GM23248 (cell line): ENCODE measurements at regions not wholly inside any gene's neighbourhood (a gene's known extent, or its start where the extent isn't known, plus 50 kb on each side); places are given as distances from the start of the nearest gene placed in this dataset.

Experiments
- DNase-seq: peaks from one replicate; pipeline ENCODE4 v3.0.0-alpha.2; 2015
- H2AFZ ChIP-seq: fragments of 200-600 bp; sonication (generic); 2 replicates; pipeline ENCODE4 v1.6.1; 2016; ENCODE audit warnings: antibody characterized with exemption
- H3F3A ChIP-seq: fragments of 200-600 bp; sonication (generic); 2 replicates; pipeline ENCODE4 v1.6.1; 2016; ENCODE audit warnings: mild to moderate bottlenecking, antibody characterized with exemption, mixed run types; ENCODE audit not compliant: insufficient read depth
- H3K27ac ChIP-seq: fragments of 200-600 bp; sonication (generic); 2 replicates; pipeline ENCODE4 v1.5.1; 2016; ENCODE audit warnings: mild to moderate bottlenecking
- H3K27me3 ChIP-seq: fragments of 200-600 bp; sonication (generic); replicated peaks from 2 replicates; pipeline ENCODE4 v1.6.1; 2016; ENCODE audit warnings: mild to moderate bottlenecking; ENCODE audit not compliant: insufficient read depth
- H3K36me3 ChIP-seq: fragments of 200-600 bp; sonication (generic); 2 replicates; pipeline ENCODE4 v1.6.1; 2016; ENCODE audit warnings: low read depth, mild to moderate bottlenecking
- H3K4me1 ChIP-seq: fragments of 200-600 bp; sonication (generic); 2 replicates; pipeline ENCODE4 v1.6.1; 2016; ENCODE audit warnings: mild to moderate bottlenecking; ENCODE audit not compliant: insufficient read depth
- H3K4me2 ChIP-seq: fragments of 200-600 bp; sonication (generic); one replicate; pipeline ENCODE4 v1.6.1; 2016; ENCODE audit warnings: mild to moderate bottlenecking; ENCODE audit not compliant: unreplicated experiment
- H3K4me3 ChIP-seq: fragments of 200-600 bp; sonication (generic); 2 replicates; pipeline ENCODE4 v1.5.1; 2016; ENCODE audit warnings: mild to moderate bottlenecking
- H3K79me2 ChIP-seq: fragments of 200-600 bp; sonication (generic); 2 replicates; pipeline ENCODE4 v1.6.1; 2016; ENCODE audit warnings: mild to moderate bottlenecking; ENCODE audit not compliant: insufficient read depth
- H3K9ac ChIP-seq: fragments of 200-600 bp; sonication (generic); 2 replicates; pipeline ENCODE4 v1.6.1; 2016; ENCODE audit warnings: mild to moderate bottlenecking
- H3K9me2 ChIP-seq: fragments of 200-600 bp; sonication (generic); 2 replicates; pipeline ENCODE4 v1.6.1; 2016; ENCODE audit warnings: mixed run types, mild to moderate bottlenecking, moderate library complexity; ENCODE audit not compliant: insufficient read depth
- H3K9me3 ChIP-seq: fragments of 200-600 bp; sonication (generic); one replicate; pipeline ENCODE4 v1.6.1; 2017; ENCODE audit warnings: low read depth
- H4K20me1 ChIP-seq: fragments of 200-600 bp; sonication (generic); 2 replicates; pipeline ENCODE4 v1.6.0; 2016; ENCODE audit not compliant: insufficient read depth
- EZH2 ChIP-seq: fragments of 200-600 bp; sonication (generic); IDR thresholded peaks from 2 replicates; pipeline ENCODE4 v1.6.1; 2018; ENCODE audit warnings: antibody characterized with exemption, mild to moderate bottlenecking; ENCODE audit not compliant: insufficient read depth, poor library complexity, severe bottlenecking
- EZH2phosphoT487 ChIP-seq: fragments of 200-600 bp; sonication (generic); IDR thresholded peaks from 2 replicates; pipeline ENCODE4 v1.6.1; 2018; ENCODE audit warnings: antibody characterized with exemption, moderate library complexity, mild to moderate bottlenecking, low read depth; ENCODE audit not compliant: insufficient read depth
- WGBS, 2 experiments: methylation state at CpG; one replicate each; pipeline ENCODE4 v1.1.6; 2015 to 2017; ENCODE audit warnings: low lambda C conversion rate in 2 of 2, low coverage in 1 of 2; ENCODE audit errors: missing lambda C conversion rate in 2 of 2; 5-methylcytosine and 5-hydroxymethylcytosine counted together
- in situ Hi-C: fragments of 300-500 bp; cut with MboI; formaldehyde crosslinking; loops from 2 replicates; pipeline ENCODE4 v1.15.0; 2020

DNA sequence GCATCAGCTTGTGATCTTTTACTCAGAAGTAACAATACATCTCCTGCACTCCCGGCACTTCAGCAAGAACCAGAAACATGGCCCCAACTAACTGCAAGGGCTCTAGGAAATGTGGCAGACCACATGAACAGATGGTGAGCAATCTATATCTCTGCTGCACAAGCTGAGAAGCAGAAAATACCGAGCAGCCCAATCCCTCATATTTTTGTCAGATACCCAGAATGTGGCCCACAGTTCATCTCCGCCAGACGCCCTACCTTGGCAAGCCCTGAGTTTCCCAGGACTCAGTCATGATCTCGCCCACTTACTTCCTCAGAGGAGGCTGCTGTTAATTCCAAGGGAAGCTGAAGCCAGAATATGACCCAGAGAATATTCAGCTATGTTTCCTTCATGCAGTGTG lies 63.1 kb upstream of the PHACTR1 start:
- Histone ChIP-seq H3K27ac (no peak overlapping the region), H3K4me2 (no peak overlapping the region), H3K79me2 (no peaks in the 10 kb centered on the region), H3F3A (no peaks in the 10 kb centered on the region), H4K20me1 (no peaks in the 10 kb centered on the region), H3K4me3 (no peak overlapping the region), H3K27me3 (no peaks in the 10 kb centered on the region), H3K9me2 (no peaks in the 10 kb centered on the region), H3K4me1 (no peaks in the 10 kb centered on the region), H3K9me3 (no peaks in the 10 kb centered on the region), H3K36me3 (no peaks in the 10 kb centered on the region), H3K9ac (no peak overlapping the region), H2AFZ (no peak overlapping the region)
- DNase-seq, result peak; percentile 22
- in situ Hi-C loops, result no loop called here
- no peak for TF ChIP-seq EZH2
- no peak for TF ChIP-seq EZH2phosphoT487
- 55 to 63% methylated on average over 5 of the region's 5 CpGs for WGBS, 2 experiments

DNA sequence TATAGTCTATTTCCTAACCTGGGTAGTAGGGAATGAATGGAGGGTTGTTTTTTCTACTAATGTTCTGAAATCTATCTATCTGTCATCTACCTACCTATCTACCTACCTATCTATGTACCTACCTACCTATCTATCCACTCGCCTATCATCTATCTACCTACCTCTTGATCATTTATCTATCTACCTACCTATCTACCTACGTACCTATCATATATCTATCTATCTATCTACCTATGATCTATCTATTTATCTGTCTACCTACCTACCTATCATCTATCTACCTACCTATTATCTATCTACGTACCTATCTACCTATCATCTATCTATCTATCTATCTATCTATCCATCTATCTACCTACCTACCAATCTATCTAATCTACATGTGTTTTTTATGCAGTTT lies 62.5 kb upstream of the PHACTR1 start:
- no peak for TF ChIP-seq EZH2
- no peak for TF ChIP-seq EZH2phosphoT487
- Histone ChIP-seq H3K4me2 (no peak overlapping the region), H3F3A (no peaks in the 10 kb centered on the region), H3K27ac (no peak overlapping the region), H3K4me3 (no peak overlapping the region), H3K27me3 (no peaks in the 10 kb centered on the region), H3K9me3 (no peaks in the 10 kb centered on the region), H4K20me1 (no peaks in the 10 kb centered on the region), H3K36me3 (no peaks in the 10 kb centered on the region), H2AFZ (no peak overlapping the region), H3K79me2 (no peaks in the 10 kb centered on the region), H3K9ac (no peak overlapping the region), H3K4me1 (no peaks in the 10 kb centered on the region), H3K9me2 (no peaks in the 10 kb centered on the region)
- in situ Hi-C loops, result no loop called here
- DNase-seq, result no peak
- 68 to 74% methylated on average over 3 of the region's 3 CpGs for WGBS, 2 experiments

DNA sequence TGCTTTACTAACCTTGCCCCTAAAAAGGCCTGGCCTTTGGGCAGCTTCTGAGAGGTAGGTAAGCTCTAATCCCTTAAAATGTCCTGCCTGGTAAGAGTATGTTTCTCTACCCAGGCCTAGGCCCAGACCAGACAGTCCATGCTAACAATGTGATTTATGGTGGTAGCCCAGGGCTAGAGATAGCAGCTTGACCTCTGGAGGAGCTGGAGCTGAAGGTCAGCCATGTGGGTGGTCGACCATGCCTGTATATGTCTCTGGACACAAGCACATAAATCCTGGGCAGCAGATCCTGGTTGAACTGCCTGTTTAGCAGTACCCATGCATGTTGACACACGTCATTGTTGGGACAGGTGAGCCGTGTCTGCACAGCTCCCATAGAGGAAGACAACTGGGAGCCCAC lies 62.1 kb upstream of the PHACTR1 start:
- no peak for TF ChIP-seq EZH2
- no peak for TF ChIP-seq EZH2phosphoT487
- H4K20me1 ChIP-seq, result no peaks in the 10 kb centered on the region
- no peak overlapping the region for H3K27ac ChIP-seq
- no peak overlapping the region for H3K4me3 ChIP-seq
- H3F3A ChIP-seq, result no peaks in the 10 kb centered on the region
- H3K4me2 ChIP-seq, result no peak overlapping the region
- no peaks in the 10 kb centered on the region for H3K36me3 ChIP-seq
- H3K27me3 ChIP-seq, result no peaks in the 10 kb centered on the region
- H3K9me2 ChIP-seq, result no peaks in the 10 kb centered on the region
- DNase-seq, result no peak
- no peaks in the 10 kb centered on the region for H3K79me2 ChIP-seq
- no peak overlapping the region for H3K9ac ChIP-seq
- in situ Hi-C loops, result no loop called here
- H3K9me3 ChIP-seq, result no peaks in the 10 kb centered on the region
- H2AFZ ChIP-seq, result no peak overlapping the region
- no peaks in the 10 kb centered on the region for H3K4me1 ChIP-seq
- WGBS, 2 experiments, result 59 to 60% methylated on average over 3 of the region's 3 CpGs

DNA sequence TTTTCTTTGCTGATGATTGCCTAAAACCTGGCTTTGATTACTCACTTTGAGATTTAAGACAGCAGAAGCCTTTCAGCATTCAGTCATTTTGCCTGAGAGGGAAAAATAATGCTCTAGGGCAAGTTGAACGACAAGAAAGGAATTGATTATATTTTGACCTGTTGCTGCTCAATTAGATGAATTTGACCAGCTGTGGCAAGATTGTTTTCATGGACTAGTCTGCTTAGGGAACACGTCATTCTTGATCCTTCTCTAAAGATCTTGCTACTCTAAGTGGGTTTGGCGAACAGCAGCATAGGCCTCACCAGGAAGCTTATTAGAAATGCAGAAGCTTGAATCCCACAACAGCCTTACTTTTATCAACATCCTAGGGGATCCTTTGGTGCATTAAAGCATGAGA lies 59.7 kb upstream of the PHACTR1 start:
- Histone ChIP-seq H3K79me2 (no peaks in the 10 kb centered on the region), H3K9ac (no peak overlapping the region), H3K36me3 (no peaks in the 10 kb centered on the region), H3K4me3 (no peak overlapping the region), H3K4me2 (no peak overlapping the region), H3K9me3 (no peaks in the 10 kb centered on the region), H3F3A (no peaks in the 10 kb centered on the region), H3K27ac (no peak overlapping the region), H4K20me1 (no peaks in the 10 kb centered on the region), H3K4me1 (no peaks in the 10 kb centered on the region), H2AFZ (no peak overlapping the region), H3K9me2 (no peaks in the 10 kb centered on the region), H3K27me3 (no peaks in the 10 kb centered on the region)
- TF ChIP-seq EZH2phosphoT487, result no peak
- TF ChIP-seq EZH2, result no peak
- WGBS, 2 experiments, result 20 to 24% methylated on average over 3 of the region's 3 CpGs
- peak; percentile 29 for DNase-seq
- in situ Hi-C loops, result no loop called here

DNA sequence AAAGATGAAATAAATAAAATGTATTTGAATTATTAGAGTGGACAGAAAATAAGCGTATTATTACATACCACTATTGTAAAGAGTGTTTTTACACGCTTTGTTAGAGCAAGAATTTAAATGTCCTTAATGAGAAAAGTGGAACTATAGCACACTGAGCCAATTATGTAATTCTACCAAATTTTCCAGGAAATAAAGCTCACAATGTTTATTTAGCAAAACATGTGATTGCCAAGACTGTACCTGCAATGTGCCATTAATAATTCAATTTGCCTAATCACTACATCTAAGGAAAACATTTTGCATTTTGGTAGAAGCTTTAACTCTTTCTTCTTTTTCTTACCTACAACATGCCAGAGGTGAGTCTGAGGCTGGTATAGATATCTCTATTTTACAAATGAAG lies 58.7 kb upstream of the PHACTR1 start:
- in situ Hi-C loops, result no loop called here

More for the DNA sequence above, 58.7 kb upstream of the PHACTR1 start:
- Histone ChIP-seq H3K9me2 (no peaks in the 10 kb centered on the region), H2AFZ (no peak overlapping the region), H3K79me2 (no peaks in the 10 kb centered on the region), H3K4me2 (no peak overlapping the region), H3K27ac (no peak overlapping the region), H3K4me1 (no peaks in the 10 kb centered on the region), H4K20me1 (no peaks in the 10 kb centered on the region), H3K4me3 (no peak overlapping the region), H3K9ac (no peak overlapping the region), H3K9me3 (no peaks in the 10 kb centered on the region), H3F3A (no peaks in the 10 kb centered on the region), H3K36me3 (no peaks in the 10 kb centered on the region), H3K27me3 (no peaks in the 10 kb centered on the region)
- no peak for TF ChIP-seq EZH2
- TF ChIP-seq EZH2phosphoT487, result no peak
- WGBS, 2 experiments, result 90 to 94% methylated on average over 2 of the region's 2 CpGs
- no peak for DNase-seq
